Stimulated activated CD4-positive, alpha-beta T cell treated with anti-CD3 and anti-CD28 coated beads, Interleukin-15, amount 100 ng/mL, for 1 hour (primary cell): ENCODE measurements at regions not wholly inside any gene's neighbourhood (a gene's known extent, or its start where the extent isn't known, plus 50 kb on each side); places are given as distances from the start of the nearest gene placed in this dataset.
A peak's percentile ranks its signal among the peaks of the same experiment; 100 is the strongest.

ENCODE experiments used
- DNase-seq, 2 donors: peaks; one replicate each; pipeline ENCODE4 v3.0.0-alpha.2; 2020; ENCODE audit warnings: low read depth in 1 of 2, low spot score in 1 of 2

DNA sequence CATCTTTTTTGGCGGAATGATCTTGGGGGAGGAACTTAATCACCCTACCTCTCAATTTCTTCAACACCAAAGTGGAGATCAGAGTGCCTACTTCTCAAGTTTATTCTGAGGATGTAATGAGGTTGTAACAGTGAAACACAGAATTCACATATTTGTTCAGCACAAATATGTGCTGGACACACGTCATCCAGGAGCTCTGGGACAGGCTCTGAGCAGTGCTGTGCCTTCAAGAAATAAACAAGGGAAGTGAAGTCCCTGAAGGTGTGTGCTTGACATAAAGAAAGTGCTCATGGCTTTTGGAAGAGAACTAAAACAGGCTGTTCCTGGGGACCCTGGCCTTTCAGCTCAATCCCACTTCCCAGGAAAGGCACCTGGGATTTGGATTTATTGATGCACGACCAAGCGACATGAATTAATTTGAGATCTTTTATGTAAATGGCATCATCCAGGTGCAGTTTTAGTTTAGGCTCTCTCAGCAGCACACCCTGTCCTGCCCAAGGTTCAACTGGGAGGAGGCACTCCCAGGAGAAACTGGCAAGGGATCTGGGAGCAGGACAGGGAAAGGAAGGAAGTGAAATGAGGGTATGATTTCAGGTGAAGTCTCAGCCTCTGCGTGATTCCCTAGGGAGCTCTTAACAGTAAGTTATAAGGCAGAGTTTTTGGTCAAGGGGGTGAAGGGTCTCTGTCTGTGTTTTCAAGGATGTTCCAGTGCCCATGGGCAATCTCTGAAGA is 211.0 kb downstream of the FOXA2 start:
- DNase-seq = no peak

DNA sequence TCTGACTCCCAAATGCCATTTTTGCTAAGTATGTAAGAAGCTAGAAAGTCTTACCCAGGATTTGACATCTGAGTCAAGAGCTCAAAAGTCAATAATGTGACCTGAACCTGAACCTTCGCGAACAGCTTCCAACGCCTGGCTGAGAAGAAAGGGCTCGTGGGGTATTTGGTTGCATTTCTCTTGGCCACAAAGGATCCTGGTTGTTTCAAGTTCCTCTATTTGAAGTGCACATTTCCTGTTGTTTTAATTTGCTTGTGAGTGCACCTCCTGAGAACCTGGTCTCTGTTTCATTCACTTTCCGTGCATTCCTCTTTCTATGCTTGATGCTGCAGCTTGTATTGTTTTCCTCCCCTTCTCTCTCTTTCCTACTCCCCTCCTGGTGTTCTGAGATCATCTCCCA is 212.5 kb downstream of the FOXA2 start:
- no peak for DNase-seq

DNA sequence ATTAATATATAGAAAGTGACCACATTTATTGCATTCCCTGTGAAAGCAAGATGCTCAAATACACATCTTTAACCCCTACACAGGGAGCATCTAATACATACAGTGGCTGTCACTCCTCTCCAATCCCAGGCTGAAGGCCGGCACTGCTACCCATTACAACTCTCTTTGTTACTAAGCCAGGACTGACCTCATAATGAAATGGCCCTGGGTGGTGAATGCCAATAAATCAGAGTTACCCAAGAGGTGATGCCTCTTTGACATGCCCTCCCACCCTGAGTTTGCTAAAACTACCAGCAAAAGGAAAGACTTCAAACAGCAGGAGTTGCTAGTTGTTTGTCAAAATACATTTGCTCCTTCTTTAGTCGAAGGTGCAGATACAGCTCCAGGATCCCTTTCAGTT is 214.2 kb downstream of the FOXA2 start:
- DNase-seq = no peak

DNA sequence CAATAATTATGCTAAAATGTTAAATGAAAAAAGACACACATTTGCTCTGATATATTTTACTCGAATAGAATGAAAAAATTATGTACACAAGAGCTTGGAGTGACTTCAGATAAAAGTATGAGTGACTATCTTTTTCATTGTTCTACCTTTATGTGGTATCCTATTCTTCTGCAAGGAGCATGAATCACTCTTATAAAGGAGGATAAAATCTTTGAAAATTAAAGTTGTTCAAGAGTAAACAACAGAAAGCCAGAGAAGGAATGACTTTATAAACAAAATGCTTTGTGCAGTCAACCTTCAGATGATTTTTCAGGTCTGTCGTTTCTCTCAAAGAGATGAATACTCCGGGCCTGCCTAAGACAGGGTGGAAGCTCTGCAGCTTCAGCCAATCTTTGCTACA is 215.3 kb downstream of the FOXA2 start:
- no peak for DNase-seq

DNA sequence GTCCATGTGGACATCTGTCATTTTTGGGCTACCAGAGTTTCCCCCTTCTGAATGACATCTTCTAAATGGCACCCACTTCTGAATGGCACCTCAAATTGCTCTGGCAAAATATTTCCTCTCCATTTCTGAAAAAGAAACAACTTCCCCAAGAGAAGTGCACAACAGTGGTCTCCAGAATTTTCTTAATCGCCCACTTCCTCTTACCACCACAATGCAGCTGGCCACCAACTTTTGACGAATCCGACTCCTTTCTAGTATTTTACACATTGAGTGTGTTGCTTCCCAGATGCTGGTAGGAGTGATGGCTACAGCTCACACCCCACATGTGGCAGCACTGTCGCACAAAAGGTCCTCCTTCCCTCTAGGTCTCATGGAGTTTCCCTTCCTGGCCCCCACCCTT is 216.1 kb downstream of the FOXA2 start:
- DNase-seq = no peak

DNA sequence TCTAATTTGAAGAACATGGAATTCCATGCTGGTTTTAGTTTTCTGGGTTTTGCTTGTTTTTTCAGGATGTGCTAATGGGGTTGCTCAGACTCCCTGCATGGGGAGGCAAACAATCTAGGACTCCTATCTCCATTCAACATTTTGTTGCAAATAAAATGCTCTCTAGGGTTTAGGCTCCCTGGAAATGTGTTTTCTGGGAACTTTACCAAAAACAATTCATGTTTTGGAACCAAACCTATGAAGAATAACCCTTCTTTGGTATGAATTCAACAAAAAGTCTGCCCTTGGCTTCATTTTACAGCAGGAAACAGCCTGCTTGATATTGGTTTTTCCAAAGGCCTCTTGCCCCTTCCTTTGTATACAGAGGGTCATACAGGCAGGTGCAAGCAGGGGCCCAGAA is 217.7 kb downstream of the FOXA2 start:
- no peak for DNase-seq

DNA sequence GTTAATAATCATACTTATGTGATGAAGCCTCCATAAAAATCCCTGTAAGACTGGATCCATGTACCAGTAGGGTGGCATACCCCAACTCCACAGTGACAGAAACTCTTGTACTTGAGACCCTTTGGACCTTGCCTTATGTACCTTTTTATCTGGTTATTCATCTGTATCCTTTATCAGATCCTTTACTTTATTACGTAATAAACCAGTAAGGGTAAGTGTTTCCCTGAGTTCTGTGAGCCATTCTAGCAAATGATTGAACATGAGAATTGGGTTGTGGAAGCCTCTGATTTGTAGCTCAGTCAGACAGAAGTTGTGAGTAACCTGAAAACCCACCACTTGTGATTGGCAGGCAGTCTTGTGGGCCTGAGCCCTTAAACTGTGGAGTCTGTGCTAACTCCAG is 229.7 kb downstream of the FOXA2 start:
- DNase-seq = no peak

DNA sequence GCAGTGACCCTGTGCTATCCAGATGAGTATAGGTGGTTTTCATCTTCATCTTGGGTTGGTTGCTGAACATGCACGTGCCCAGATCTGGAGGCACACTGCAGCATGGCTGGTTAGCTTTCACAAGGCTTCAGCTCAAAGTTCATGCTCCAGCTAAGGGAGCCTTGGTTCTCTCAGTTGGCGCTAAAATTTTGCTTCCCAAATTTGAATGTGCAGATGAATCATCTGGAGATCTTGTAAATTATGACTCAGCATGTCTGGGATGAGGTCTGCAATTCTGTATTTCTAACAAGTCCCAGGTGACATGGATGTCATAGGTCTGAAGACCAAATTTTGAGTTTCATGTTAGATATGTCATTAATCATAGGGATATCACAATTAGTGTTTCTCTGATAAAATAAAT is 230.8 kb downstream of the FOXA2 start:
- no peak for DNase-seq

DNA sequence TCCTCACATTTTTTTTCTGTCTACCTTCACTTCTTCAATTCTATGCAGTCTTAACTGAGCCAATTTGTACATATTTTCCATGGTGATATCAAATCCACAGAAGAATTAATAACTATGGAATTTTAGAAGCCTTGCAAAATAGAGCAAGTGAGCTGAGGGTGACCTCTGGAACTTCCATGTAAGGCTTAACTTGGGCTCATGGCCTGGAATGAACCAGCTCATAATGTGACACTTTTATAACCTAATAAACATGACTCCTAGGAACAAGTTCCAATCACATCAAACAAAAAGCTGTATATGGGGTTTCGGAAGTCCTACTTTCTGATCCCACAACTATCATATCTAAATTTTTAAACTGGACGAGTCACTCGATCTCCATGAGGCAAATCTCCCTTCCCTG is 232.4 kb downstream of the FOXA2 start:
- no peak for DNase-seq

DNA sequence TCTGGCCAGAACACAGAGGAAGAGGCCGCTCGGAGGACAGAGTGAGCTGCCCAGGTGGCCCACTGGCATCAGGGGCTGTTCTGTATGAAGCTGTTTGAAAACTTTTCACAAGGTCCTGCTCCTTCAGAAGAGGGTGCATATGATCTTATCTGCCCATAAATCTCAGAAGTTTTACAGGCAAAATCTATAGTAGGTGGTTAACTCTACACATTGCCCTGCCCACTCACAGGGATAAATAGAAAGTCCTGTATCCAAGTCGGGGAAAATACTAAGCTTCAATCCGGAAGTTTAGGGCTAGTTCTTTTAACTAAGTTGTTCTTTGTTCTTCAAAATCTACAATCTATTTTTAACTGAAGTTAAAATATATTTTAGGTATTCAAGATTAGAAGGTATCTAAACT is 233.7 kb downstream of the FOXA2 start:
- DNase-seq = no peak

DNA sequence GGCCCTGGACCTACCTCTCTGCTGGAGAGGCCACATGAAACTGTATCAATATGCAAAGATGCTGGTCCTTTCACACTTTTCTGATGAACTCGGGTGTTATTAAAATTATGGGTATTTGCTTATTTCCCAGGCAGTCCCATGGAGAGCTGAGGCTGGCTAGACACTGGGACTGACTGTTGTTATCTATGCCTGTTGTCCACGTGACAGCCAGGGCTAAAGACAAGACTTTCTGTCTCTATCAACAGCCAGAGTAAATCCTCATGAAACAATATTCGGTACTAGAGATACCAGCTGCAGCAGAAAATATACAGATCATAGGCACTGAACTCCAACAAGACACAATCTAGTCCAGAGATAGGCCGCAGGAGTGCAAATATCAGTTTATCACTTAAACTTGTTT is 236.4 kb downstream of the FOXA2 start:
- no peak for DNase-seq

DNA sequence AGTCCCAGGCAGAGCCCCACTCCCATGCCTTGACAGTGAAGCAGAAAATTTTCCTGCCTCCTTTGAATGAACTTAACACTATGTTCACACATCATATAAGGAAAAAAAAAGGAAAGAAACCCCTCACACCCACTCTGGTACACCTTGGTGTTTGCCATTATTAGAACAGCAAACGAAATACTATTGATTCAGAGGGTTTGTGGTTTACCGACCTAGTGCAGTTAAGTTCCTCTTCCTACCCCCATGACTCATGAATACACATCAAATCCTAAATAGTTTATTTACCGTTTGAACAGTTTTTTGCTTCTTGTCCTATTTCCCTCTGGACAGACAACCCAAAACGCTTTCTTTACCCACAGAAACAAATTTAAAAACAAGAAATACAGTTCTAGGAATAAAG is 237.7 kb downstream of the FOXA2 start:
- no peak for DNase-seq

DNA sequence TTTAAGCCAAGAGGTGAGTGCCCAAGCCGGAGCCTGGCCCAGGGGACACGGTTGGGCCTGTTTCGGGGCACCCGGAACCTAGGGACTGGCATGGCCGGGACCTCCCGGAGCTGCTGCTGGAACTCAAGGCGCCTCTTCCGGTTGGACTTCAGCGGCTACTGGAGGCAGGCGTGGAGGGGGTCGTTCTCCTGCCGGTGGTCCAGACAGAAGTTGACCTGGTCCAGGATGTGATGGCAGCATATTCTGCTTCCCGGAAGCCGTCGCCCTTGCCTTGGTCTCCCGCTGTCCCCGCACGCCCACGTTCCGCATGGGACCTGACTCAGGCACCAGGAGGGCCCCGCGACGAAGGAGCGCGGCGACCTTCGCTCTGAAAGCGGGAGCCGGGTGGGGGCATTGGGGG is 240.8 kb downstream of the FOXA2 start:
- no peak for DNase-seq

DNA sequence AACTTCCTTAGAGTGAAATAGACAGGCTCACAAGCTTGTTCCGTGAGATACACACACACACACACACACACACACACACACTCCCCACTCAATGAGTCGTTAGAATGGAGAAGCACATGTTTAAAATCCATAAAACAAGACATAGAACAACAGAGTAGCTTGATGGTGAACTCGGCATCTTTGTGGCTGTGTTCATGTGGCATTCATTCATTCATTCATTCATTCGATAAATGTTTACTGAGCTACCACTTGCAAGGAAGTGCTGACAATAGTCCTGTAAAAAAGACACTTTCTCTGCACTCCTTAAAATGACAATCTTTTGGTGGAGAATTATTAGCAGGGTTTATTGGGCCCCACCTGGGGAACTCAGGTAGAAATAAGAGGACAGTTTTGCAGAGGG is 242.0 kb downstream of the FOXA2 start:
- no peak for DNase-seq

DNA sequence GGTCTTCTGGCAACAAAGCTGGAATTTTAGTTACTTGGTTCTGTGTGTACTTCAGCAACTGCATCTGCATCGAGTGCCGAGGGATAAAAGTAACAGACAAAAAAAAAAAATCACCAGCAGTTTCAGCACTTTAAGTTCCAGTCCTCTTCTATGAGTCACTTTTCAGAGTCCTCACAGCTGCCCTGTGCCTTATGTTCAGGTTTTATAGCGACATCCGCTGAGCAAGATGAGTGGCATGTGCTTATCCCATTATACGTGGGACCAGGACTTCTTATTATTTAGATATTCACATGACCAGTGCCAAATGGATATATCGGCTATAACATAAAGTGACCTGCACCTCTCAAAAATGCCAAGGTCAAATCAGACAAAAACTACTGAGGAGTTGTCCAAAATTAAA is 242.9 kb downstream of the FOXA2 start:
- no peak for DNase-seq

DNA sequence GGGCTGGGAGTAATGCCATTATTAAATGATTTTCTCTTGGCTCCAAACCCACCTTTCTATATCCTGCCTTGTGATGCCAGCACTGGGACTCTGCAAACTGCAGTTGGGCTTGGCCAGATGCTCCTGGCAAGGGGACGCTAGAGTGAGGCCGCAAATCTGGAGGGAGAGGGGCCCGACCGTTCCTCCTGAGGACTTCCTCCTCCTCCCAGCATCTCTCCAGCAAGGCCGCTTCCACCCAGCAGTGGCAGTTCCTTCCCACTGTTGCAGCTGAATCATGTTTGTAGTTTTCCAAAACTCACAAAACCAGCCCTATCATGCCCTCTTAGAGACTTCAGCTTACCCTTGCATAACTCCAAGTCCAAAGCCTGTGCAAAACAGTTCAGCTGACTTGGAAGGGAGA is 244.4 kb downstream of the FOXA2 start:
- no peak for DNase-seq

DNA sequence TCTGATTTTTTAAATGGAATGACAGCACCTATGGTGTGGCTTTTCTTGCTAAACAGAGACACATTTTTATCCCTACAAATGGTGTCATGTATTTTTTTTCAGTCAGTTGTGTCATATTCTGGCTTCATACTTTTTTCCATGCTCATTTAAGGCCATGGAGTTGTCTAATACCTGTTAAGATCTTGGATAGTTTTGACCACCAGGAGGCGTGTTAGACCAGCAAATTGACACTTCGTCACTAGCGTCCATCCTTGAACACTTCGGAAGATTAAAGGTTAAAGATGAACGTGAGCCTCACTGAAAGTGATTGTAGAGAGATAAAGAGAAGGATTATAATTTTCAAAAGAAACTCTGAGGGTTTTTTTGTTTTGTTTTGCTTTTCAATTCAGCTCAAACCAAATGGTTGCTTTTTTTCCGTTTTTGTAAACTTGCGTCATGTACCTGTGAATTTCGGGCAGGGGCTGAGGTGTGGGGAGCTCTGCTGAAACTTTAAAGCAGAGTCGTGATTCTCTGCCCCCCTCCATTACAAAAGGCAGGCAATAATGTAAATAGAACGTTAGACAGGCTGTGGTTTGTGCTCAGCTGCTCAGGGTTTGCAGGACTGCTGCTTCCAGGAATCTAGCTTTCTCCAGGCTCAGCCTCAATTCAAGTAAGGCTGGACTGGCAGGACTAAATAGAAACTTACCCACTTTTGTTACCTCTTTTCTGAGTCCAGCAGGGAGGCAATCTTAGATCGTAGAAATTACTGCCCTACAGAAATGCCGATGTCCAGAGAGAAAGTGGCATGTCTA is 245.1 kb downstream of the FOXA2 start:
- DNase-seq = no peak

DNA sequence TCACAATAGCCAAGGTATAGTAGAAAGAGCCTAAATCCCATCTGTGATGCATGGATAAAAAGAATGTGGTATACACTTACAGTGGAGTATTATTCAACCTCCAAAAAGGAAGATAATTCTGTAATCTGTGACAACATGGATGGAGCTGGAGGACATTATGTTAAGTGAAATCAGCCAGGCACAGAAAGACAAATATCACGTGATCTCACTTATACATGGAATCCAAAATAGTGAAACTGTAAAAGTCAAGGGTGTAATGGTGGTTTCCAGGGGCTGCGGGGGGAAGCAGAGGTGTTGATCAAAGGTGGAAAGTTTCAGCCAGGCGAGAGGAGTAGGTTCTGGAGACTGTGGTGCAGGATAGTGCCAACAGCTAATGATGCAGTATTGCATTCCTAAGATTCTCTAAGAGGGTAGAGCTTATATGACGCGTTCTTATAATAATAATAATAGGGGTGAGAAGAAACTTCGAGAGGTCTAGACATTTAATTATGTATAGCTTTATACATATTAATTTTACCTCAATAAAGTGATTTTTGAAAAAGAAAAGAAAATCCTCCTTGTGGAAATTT is 246.1 kb downstream of the FOXA2 start:
- DNase-seq = no peak

DNA sequence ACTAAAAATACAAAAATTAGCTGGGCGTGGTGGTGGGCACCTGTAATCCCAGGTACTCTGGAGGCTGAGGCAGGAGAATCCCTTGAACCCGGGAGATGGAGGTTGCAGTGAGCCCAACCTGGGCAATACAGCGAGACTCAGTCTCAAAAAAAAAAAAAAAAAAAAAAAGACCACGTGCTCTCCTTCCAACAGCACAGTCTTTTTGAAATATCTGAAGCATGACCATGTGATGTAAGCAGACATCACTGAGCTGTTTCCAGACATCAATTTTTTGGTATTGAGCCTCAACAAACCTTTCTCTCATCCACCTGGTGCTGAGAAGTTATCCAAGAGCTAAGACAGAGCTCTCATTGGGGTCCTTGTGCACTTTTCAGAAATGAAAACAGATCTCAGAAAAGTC is 249.2 kb downstream of the FOXA2 start:
- no peak for DNase-seq

DNA sequence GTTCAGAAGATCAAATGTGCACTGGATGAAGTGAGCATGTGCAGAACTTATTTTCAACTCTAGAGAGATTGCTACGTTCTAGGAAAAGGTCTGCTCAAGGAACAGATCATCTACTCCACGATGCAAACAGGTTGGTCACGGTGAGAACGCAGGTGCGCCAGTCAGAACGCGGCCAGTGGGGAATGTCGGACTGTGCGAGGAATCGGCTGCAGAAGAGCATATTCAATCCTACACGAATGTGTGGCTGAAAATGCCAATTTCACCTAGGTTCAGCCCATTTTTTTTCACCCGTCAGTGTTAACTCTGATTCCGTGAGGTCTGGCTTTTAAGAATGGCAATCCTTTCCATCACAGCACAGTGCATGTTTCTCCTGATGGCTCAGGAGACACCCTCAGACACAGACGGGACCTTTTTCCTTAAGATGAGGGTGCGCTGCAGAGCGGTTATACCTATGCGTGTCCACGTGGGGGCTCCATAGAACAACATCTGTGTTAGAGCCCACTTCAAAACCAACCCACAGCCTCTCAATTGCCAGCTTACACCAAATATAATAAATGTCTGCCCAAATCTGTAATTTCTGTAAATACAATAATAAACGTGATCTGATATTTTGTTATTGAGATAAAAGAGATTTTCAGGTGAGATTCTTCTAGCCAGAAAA is 250.4 kb downstream of the FOXA2 start:
- peak in 1 of 2 donors; percentile 10 for DNase-seq

DNA sequence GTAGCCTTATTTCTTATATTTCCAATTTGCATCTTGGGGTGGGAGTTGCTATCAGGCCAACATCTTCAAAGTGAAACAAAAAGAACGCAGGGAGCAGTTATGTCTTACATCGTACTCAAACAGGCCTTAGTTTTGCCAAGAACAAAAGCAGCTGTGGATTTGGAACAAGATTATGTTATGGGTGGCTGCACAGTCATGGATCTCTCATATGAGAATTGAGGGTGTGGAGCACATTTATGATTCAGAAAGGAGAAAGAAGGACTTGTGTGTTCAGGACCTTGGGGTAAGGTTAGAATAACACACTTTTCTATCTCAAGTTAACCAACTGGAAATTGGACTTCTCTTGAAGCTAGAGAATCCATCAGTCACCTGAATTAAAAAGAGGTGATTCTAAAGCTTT is 259.9 kb downstream of the FOXA2 start:
- no peak for DNase-seq

DNA sequence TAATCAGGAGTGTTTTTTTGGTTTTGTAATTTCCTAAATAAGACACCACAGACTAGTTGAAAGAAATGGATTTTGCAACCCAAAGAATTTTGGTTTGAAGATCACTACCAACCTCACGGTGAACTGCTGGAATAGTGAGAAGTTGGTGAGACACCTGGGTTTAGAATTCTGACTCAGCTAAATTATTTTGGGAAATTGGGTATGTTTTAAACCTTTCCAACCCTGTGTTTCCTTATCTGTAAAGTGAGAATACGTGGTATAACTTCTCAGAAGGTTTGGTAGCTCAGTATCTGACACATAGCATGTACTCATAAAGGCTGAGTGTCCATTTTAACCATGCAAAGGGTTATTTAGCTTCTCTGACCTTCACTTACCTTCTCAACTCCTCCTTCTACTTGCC is 261.9 kb downstream of the FOXA2 start:
- no peak for DNase-seq
